ENCODE measurements at regions not wholly inside any gene's neighbourhood (a gene's known extent, or its start where the extent isn't known, plus 50 kb on each side); places are given as distances from the start of the nearest gene placed in this dataset.

DNA sequence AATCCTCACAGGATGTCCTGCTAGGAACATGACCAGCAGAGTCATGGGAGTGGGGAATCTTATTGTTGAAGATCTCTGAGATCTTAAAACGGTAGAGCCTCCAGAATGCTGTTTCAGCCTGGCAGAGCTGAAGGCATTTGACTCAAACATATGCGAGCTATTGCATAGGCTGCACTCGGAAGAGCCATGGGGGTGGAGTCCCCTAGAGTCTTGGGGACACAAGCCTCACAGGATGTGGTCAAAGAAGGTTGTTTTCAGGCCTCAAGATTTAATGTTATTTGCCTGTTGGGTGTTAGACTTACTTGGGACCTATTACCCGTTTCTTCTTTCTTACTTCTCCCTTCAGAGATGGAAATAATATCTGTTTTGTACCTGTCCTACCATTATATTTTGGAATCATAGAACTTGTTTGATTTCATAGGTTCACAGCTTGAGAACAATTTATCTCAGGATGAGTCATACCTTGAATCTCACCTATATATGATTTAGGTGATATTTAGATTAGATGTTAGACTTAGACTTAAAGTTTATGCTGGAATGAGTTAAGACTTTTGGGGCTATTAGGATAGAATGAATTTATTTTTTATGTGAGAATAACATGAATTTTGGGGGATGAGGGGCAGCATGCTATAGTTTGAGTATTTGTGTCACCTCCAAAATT lies 172.2 kb upstream of the ATP2B1 start:
- intact Hi-C loops (cut with micrococcal nuclease; ENCODE audit: unreplicated experiment), result no loop called here
- TF ChIP-seq, protein P1, sequence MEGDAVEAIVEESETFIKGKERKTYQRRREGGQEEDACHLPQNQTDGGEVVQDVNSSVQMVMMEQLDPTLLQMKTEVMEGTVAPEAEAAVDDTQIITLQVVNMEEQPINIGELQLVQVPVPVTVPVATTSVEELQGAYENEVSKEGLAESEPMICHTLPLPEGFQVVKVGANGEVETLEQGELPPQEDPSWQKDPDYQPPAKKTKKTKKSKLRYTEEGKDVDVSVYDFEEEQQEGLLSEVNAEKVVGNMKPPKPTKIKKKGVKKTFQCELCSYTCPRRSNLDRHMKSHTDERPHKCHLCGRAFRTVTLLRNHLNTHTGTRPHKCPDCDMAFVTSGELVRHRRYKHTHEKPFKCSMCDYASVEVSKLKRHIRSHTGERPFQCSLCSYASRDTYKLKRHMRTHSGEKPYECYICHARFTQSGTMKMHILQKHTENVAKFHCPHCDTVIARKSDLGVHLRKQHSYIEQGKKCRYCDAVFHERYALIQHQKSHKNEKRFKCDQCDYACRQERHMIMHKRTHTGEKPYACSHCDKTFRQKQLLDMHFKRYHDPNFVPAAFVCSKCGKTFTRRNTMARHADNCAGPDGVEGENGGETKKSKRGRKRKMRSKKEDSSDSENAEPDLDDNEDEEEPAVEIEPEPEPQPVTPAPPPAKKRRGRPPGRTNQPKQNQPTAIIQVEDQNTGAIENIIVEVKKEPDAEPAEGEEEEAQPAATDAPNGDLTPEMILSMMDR (IDR thresholded peaks at IDR 0.05; ENCODE audit: unreplicated experiment), result no peak
- CTCF ChIA-PET, result no interaction called here
- BruUV-seq (replicated peaks), result no TSS peak
- Mint-ChIP-seq H3K27ac (ENCODE audit: unreplicated experiment) (no peak overlapping the region), H3K4me1 (ENCODE audit: low read depth, unreplicated experiment) (peaks cover 8% of the 10 kb centered on the region), H3K9me3 (ENCODE audit: low read depth, unreplicated experiment) (no peaks in the 10 kb centered on the region), H3K4me3 (ENCODE audit: low read depth, unreplicated experiment) (no peak overlapping the region), H3K36me3 (ENCODE audit: insufficient read depth, unreplicated experiment) (no peaks in the 10 kb centered on the region), H3K27me3 (ENCODE audit: unreplicated experiment) (no peaks in the 10 kb centered on the region)
- no peak for DNase-seq

GRCh38 chr12:89879766-89880165 lies 171.1 kb upstream of the ATP2B1 start:
- H3K4me1 Mint-ChIP-seq (ENCODE audit: low read depth, unreplicated experiment), result peaks cover 8% of the 10 kb centered on the region
- no peak for DNase-seq
- no peaks in the 10 kb centered on the region for H3K36me3 Mint-ChIP-seq (ENCODE audit: insufficient read depth, unreplicated experiment)
- no peaks in the 10 kb centered on the region for H3K27me3 Mint-ChIP-seq (ENCODE audit: unreplicated experiment)
- H3K4me3 Mint-ChIP-seq (ENCODE audit: low read depth, unreplicated experiment), result no peak overlapping the region
- no TSS peak for BruUV-seq (replicated peaks)
- intact Hi-C loops (cut with micrococcal nuclease; ENCODE audit: unreplicated experiment), result no loop called here
- CTCF ChIA-PET, result no interaction called here
- TF ChIP-seq, protein P1 (IDR thresholded peaks at IDR 0.05; ENCODE audit: unreplicated experiment), result no peak
- H3K9me3 Mint-ChIP-seq (ENCODE audit: low read depth, unreplicated experiment), result no peaks in the 10 kb centered on the region
- no peak overlapping the region for H3K27ac Mint-ChIP-seq (ENCODE audit: unreplicated experiment)

DNA sequence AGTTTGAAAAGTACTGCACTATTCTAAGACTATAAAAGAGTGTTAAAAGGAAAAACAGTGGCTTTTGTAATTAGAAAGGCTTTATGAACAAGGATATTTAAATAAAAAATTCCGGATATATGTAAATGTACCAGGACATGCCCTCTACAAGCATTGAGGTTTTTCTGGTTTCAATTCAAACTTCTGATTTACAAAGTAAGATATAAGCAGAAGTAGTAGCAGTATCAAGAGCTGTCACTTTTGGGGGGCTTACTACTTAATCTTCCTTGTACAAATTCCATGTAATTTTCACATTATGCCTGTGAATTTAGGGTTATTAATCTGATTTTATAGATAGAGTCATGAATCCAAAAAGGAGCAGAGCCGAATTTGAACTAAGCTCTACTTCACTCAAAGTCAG lies 170.3 kb upstream of the ATP2B1 start:
- no peak overlapping the region for H3K27ac Mint-ChIP-seq (ENCODE audit: unreplicated experiment)
- CTCF ChIA-PET, result no interaction called here
- H3K36me3 Mint-ChIP-seq (ENCODE audit: insufficient read depth, unreplicated experiment), result no peaks in the 10 kb centered on the region
- no TSS peak for BruUV-seq (replicated peaks)
- peaks cover 8% of the 10 kb centered on the region for H3K4me1 Mint-ChIP-seq (ENCODE audit: low read depth, unreplicated experiment)
- H3K4me3 Mint-ChIP-seq (ENCODE audit: low read depth, unreplicated experiment), result no peak overlapping the region
- intact Hi-C loops (cut with micrococcal nuclease; ENCODE audit: unreplicated experiment), result no loop called here
- DNase-seq, result no peak
- TF ChIP-seq, protein P1 (IDR thresholded peaks at IDR 0.05; ENCODE audit: unreplicated experiment), result no peak
- no peaks in the 10 kb centered on the region for H3K9me3 Mint-ChIP-seq (ENCODE audit: low read depth, unreplicated experiment)
- no peaks in the 10 kb centered on the region for H3K27me3 Mint-ChIP-seq (ENCODE audit: unreplicated experiment)

- no peak for DNase-seq
- Mint-ChIP-seq H3K36me3 (ENCODE audit: insufficient read depth, unreplicated experiment) (no peaks in the 10 kb centered on the region), H3K4me3 (ENCODE audit: low read depth, unreplicated experiment) (no peak overlapping the region), H3K9me3 (ENCODE audit: low read depth, unreplicated experiment) (no peaks in the 10 kb centered on the region), H3K27ac (ENCODE audit: unreplicated experiment) (no peak overlapping the region), H3K27me3 (ENCODE audit: unreplicated experiment) (no peaks in the 10 kb centered on the region), H3K4me1 (ENCODE audit: low read depth, unreplicated experiment) (peaks cover 8% of the 10 kb centered on the region)
- TF ChIP-seq, protein P1 (IDR thresholded peaks at IDR 0.05; ENCODE audit: unreplicated experiment), result no peak
- CTCF ChIA-PET, result no interaction called here
- BruUV-seq (replicated peaks), result no TSS peak
- intact Hi-C loops (cut with micrococcal nuclease; ENCODE audit: unreplicated experiment), result no loop called here
Observed at GRCh38 chr12:89878327-89878726, 169.7 kb upstream of the ATP2B1 start.
